ENCODE measurements at regions not wholly inside any gene's neighbourhood (a gene's known extent, or its start where the extent isn't known, plus 50 kb on each side); places are given as distances from the start of the nearest gene placed in this dataset.

DNA sequence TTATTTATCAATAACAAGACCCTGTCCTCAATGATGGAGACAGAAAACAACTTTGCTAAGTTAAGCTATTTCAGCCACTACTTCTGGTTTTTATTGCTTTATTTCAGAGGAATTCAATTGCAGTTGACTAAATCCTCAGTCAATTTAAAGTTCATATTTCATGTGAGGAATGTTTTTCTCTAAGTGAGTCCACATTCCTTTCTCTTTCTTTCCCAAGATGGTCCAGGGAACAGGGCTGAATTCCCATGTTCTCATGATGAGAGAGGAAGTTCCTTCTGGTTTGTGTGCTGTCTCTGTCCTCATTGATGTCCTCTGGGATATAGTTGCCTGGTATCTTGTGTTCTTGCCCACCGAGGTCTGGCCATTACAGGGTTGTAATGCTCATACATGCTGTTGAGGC is 117.2 kb downstream of the SLIT2 start:
- Histone ChIP-seq H3K27me3 (ENCODE audit: insufficient read depth, insufficient read length) (no peaks in the 10 kb centered on the region), H3K9me3 (ENCODE audit: insufficient read depth, low read length) (no peaks in the 10 kb centered on the region), H3K9ac (ENCODE audit: insufficient read length, low read depth) (no peak overlapping the region), H3K4me3 (ENCODE audit: insufficient read length, low read depth) (no peak overlapping the region), H3K36me3 (ENCODE audit: insufficient read depth, insufficient read length, low read length) (no peaks in the 10 kb centered on the region), H3K4me1 (ENCODE audit: insufficient read depth, insufficient read length) (no peaks in the 10 kb centered on the region)
- TF ChIP-seq ZNF274 (IDR thresholded peaks at IDR 0.05; ENCODE audit: low read depth, low read length), result no peak
- no peak for TF ChIP-seq SUZ12 (IDR thresholded peaks at IDR 0.05; ENCODE audit: extremely low read depth, insufficient read depth, insufficient read length)
- no peak for DNase-seq (ENCODE audit: low read depth, low spot score)

DNA sequence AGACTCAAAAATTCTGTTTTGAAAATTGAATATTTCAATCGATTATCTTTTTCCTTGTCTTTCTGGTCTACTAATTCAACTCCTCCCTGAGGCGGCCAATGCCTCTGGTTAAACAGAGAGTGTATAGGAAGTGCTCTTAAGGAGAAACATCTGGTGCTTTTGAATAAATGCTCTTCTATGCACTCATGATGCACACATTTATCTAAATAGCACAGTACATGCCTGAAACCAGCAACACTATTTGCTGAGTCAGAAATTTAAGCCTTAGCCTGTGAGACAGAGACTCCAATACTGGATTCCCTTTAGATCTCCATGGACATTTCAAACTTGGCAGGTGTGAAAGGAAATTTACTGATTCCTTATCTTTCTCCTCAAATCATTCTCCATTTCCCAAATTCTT is 118.6 kb downstream of the SLIT2 start:
- Histone ChIP-seq H3K9me3 (ENCODE audit: insufficient read depth, low read length) (no peaks in the 10 kb centered on the region), H3K27me3 (ENCODE audit: insufficient read depth, insufficient read length) (no peaks in the 10 kb centered on the region), H3K4me1 (ENCODE audit: insufficient read depth, insufficient read length) (no peaks in the 10 kb centered on the region), H3K4me3 (ENCODE audit: insufficient read length, low read depth) (no peak overlapping the region), H3K9ac (ENCODE audit: insufficient read length, low read depth) (no peak overlapping the region), H3K36me3 (ENCODE audit: insufficient read depth, insufficient read length, low read length) (no peaks in the 10 kb centered on the region)
- DNase-seq (ENCODE audit: low read depth, low spot score), result no peak
- TF ChIP-seq YY1 (IDR thresholded peaks at IDR 0.05; ENCODE audit: insufficient read depth, insufficient read length) (no peak), ZNF274 (IDR thresholded peaks at IDR 0.05; ENCODE audit: low read depth, low read length) (no peak), SUZ12 (IDR thresholded peaks at IDR 0.05; ENCODE audit: extremely low read depth, insufficient read depth, insufficient read length) (no peak)

DNA sequence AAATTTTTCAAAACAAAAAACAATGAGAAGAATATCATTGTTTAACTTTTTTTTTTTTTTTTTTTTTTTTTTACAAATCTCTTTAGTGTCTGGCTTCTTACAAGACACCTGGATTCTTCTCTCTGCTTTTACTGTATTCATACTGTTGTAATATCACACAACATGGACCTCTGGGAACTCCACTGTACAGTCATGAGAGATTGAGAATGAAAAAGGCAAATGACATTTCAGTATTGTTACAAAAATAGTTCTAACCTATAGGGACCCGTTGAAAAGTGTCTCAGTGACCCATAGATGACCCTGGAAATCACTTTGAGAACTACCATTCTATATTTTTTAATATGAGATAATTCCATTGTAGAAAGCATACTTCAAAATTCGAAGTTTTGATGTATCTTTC is 124.4 kb downstream of the SLIT2 start:
- no peak for DNase-seq (ENCODE audit: low read depth, low spot score)
- no peaks in the 10 kb centered on the region for H3K9me3 ChIP-seq (ENCODE audit: insufficient read depth, low read length)
- TF ChIP-seq ZNF274 (IDR thresholded peaks at IDR 0.05; ENCODE audit: low read depth, low read length) (no peak), YY1 (IDR thresholded peaks at IDR 0.05; ENCODE audit: insufficient read depth, insufficient read length) (no peak), SUZ12 (IDR thresholded peaks at IDR 0.05; ENCODE audit: extremely low read depth, insufficient read depth, insufficient read length) (no peak)

DNA sequence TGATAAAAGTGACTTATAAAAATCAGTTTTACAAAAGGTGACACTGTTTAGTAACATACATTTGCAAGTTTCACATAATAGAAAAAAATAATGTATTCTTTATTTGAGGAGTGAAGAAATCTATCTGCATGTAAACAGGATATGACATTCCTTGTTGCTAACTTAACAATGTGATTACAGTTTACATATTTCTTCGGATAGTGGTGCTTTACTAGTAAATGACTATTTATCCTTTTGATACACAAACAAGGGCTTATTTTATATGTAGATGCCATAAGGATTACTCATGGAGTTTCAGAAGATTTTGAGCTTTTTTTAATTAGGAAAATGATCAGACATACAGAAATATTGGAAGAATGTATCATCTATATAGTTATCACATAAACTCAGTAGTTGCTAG is 126.5 kb downstream of the SLIT2 start:
- Histone ChIP-seq H3K4me1 (ENCODE audit: insufficient read depth, insufficient read length) (no peaks in the 10 kb centered on the region), H3K9ac (ENCODE audit: insufficient read length, low read depth) (no peak overlapping the region), H3K9me3 (ENCODE audit: insufficient read depth, low read length) (no peaks in the 10 kb centered on the region), H3K36me3 (ENCODE audit: insufficient read depth, insufficient read length, low read length) (no peaks in the 10 kb centered on the region), H3K4me3 (ENCODE audit: insufficient read length, low read depth) (no peak overlapping the region), H3K27me3 (ENCODE audit: insufficient read depth, insufficient read length) (no peaks in the 10 kb centered on the region)
- TF ChIP-seq YY1 (IDR thresholded peaks at IDR 0.05; ENCODE audit: insufficient read depth, insufficient read length), result no peak
- no peak for TF ChIP-seq SUZ12 (IDR thresholded peaks at IDR 0.05; ENCODE audit: extremely low read depth, insufficient read depth, insufficient read length)
- no peak for TF ChIP-seq ZNF274 (IDR thresholded peaks at IDR 0.05; ENCODE audit: low read depth, low read length)
- no peak for DNase-seq (ENCODE audit: low read depth, low spot score)

More for the DNA sequence above, 124.4 kb downstream of the SLIT2 start:
- Histone ChIP-seq H3K4me1 (ENCODE audit: insufficient read depth, insufficient read length) (no peaks in the 10 kb centered on the region), H3K4me3 (ENCODE audit: insufficient read length, low read depth) (no peak overlapping the region), H3K36me3 (ENCODE audit: insufficient read depth, insufficient read length, low read length) (no peaks in the 10 kb centered on the region), H3K27me3 (ENCODE audit: insufficient read depth, insufficient read length) (no peaks in the 10 kb centered on the region), H3K9ac (ENCODE audit: insufficient read length, low read depth) (no peak overlapping the region)

DNA sequence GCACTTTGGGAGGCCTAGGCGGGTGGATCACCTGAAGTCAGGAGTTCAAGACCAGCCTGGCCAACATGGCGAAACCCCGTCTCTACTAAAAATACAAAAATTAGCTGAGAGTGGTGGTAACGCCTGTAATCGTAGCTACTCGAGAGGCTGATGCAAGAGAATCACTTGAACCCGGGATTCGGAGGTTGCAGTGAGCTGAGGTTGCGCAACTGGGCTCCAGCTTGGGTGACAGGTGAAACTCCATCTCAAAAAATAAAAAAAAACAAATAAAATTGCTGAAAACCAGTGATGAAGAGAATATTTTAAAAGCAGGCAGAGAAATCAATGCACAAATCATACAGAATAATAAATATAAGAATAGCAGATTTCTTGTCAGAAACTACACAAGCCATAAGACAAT is 129.3 kb downstream of the SLIT2 start:
- no peak for TF ChIP-seq YY1 (IDR thresholded peaks at IDR 0.05; ENCODE audit: insufficient read depth, insufficient read length)
- TF ChIP-seq SUZ12 (IDR thresholded peaks at IDR 0.05; ENCODE audit: extremely low read depth, insufficient read depth, insufficient read length), result no peak
- no peak for TF ChIP-seq ZNF274 (IDR thresholded peaks at IDR 0.05; ENCODE audit: low read depth, low read length)
- no peak overlapping the region for H3K4me3 ChIP-seq (ENCODE audit: insufficient read length, low read depth)
- H3K9ac ChIP-seq (ENCODE audit: insufficient read length, low read depth), result no peak overlapping the region
- no peaks in the 10 kb centered on the region for H3K9me3 ChIP-seq (ENCODE audit: insufficient read depth, low read length)
- H3K4me1 ChIP-seq (ENCODE audit: insufficient read depth, insufficient read length), result no peaks in the 10 kb centered on the region
- no peaks in the 10 kb centered on the region for H3K36me3 ChIP-seq (ENCODE audit: insufficient read depth, insufficient read length, low read length)
- no peak for DNase-seq (ENCODE audit: low read depth, low spot score)
- no peaks in the 10 kb centered on the region for H3K27me3 ChIP-seq (ENCODE audit: insufficient read depth, insufficient read length)

DNA sequence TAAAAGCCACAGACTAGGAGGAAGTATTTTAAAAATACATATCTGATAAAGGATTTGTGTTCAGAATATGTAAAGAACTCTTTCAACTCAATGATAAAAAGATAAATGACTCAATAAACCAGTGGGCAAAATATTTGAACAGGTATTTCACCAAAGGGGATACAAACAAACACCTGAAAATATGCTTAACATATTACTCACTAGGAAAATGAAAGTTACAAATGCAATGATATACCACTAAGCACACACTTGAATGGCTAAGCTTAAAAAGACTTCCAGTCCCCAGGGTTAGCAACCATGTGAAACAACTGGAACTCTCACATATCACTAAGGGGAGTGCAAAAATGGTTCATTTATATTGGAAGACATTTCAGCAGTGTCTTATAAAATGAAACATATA is 131.6 kb downstream of the SLIT2 start:
- H3K9ac ChIP-seq (ENCODE audit: insufficient read length, low read depth), result no peak overlapping the region
- H3K4me3 ChIP-seq (ENCODE audit: insufficient read length, low read depth), result no peak overlapping the region
- no peaks in the 10 kb centered on the region for H3K4me1 ChIP-seq (ENCODE audit: insufficient read depth, insufficient read length)
- H3K36me3 ChIP-seq (ENCODE audit: insufficient read depth, insufficient read length, low read length), result no peaks in the 10 kb centered on the region
- no peaks in the 10 kb centered on the region for H3K27me3 ChIP-seq (ENCODE audit: insufficient read depth, insufficient read length)
- H3K9me3 ChIP-seq (ENCODE audit: insufficient read depth, low read length), result no peaks in the 10 kb centered on the region
- TF ChIP-seq YY1 (IDR thresholded peaks at IDR 0.05; ENCODE audit: insufficient read depth, insufficient read length) (no peak), SUZ12 (IDR thresholded peaks at IDR 0.05; ENCODE audit: extremely low read depth, insufficient read depth, insufficient read length) (no peak), ZNF274 (IDR thresholded peaks at IDR 0.05; ENCODE audit: low read depth, low read length) (no peak)
- no peak for DNase-seq (ENCODE audit: low read depth, low spot score)

DNA sequence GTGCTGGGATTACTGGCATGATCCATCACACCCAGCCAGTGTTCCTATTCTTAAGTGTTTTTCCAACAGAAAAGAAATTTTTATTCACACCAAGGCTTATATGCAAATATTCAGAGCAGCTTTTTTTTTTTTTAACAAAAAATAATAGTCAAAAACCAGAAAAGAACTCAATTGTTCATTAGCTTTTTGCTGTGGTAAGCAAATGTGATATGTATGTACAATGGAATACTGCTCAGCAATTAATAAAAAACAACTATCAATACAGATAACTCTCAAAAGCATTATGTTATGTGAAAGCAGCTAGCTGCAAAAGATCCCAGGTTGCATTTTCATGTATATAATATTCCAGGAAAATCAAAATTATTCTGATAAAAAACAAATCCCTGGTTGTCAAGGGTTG is 132.3 kb downstream of the SLIT2 start:
- Histone ChIP-seq H3K27me3 (ENCODE audit: insufficient read depth, insufficient read length) (no peaks in the 10 kb centered on the region), H3K36me3 (ENCODE audit: insufficient read depth, insufficient read length, low read length) (no peaks in the 10 kb centered on the region), H3K4me1 (ENCODE audit: insufficient read depth, insufficient read length) (no peaks in the 10 kb centered on the region), H3K4me3 (ENCODE audit: insufficient read length, low read depth) (no peak overlapping the region), H3K9ac (ENCODE audit: insufficient read length, low read depth) (no peak overlapping the region), H3K9me3 (ENCODE audit: insufficient read depth, low read length) (no peaks in the 10 kb centered on the region)
- no peak for DNase-seq (ENCODE audit: low read depth, low spot score)
- TF ChIP-seq ZNF274 (IDR thresholded peaks at IDR 0.05; ENCODE audit: low read depth, low read length) (no peak), SUZ12 (IDR thresholded peaks at IDR 0.05; ENCODE audit: extremely low read depth, insufficient read depth, insufficient read length) (no peak), YY1 (IDR thresholded peaks at IDR 0.05; ENCODE audit: insufficient read depth, insufficient read length) (no peak)

DNA sequence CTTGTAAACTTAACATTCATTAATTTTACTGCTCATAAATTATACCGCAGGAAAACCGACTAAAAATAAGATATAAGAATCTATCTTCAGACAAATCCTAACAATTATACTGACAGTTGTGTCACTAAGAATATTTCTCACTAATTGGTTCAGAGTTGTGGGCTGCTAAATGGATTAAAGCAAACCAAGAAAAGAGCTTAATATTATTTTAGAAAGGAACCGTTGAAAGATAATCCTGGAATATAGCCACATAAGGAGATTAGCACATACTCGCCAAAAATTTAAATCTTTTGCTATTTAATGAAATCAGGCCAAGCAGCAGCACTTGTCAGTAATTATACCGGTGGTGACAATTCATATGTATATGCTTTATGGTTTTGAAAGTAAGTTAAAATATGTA is 132.8 kb downstream of the SLIT2 start:
- DNase-seq (ENCODE audit: low read depth, low spot score), result no peak
- no peaks in the 10 kb centered on the region for H3K9me3 ChIP-seq (ENCODE audit: insufficient read depth, low read length)
- H3K4me1 ChIP-seq (ENCODE audit: insufficient read depth, insufficient read length), result no peaks in the 10 kb centered on the region
- no peak for TF ChIP-seq ZNF274 (IDR thresholded peaks at IDR 0.05; ENCODE audit: low read depth, low read length)
- H3K9ac ChIP-seq (ENCODE audit: insufficient read length, low read depth), result no peak overlapping the region
- H3K36me3 ChIP-seq (ENCODE audit: insufficient read depth, insufficient read length, low read length), result no peaks in the 10 kb centered on the region
- H3K4me3 ChIP-seq (ENCODE audit: insufficient read length, low read depth), result no peak overlapping the region
- no peaks in the 10 kb centered on the region for H3K27me3 ChIP-seq (ENCODE audit: insufficient read depth, insufficient read length)
